ENCODE measurements at regions not wholly inside any gene's neighbourhood (a gene's known extent, or its start where the extent isn't known, plus 50 kb on each side); places are given as distances from the start of the nearest gene placed in this dataset.
A peak's percentile ranks its signal among the peaks of the same experiment; 100 is the strongest.

DNA sequence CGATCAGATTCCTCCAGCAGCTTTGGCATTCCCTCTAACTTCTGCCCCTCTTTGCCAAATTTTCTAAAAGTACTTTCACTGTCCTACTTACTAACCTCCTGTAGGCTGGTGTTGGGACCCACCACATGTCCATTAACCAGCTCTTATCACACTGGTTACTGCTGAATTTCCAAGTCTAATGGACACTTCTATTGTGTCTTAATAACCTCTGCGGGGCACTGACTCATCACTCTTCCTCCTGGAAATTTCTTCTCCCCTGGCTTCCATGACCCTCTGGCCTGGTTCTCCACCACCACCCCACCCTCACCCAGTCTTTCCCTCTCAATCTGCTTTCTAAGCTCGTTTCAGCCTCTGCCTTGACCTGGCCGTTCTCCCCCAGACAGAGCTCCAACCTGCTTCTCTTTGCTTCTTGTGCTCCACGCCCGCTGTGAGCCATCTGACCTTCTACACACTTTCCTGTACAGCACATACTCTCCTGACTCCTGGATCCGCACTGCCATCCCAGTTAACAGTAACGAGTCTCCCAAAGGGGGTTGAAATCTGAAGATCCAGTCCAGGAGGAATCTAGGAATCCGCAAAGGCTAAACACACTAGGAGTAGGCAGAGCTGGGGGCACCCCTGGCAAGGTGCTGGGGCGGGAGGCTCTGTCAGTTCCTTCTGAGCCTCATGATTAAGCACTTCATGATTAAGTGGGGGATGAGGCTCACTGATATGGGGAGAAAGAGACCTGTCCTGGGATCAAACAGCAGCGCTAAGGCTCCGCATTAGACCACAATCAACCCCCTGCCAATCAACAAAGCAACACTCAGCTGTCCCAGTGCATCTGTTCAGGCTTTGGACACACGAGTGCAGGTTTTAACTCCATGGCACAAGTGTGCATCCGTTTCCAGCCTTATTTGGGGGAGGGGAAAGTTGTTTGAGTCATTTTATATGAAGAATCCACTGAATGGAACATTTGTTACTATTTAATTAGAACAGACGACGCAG, 146.3 kb downstream of the LY86 start:
- 84% methylated on average over 16 of the region's 16 CpGs for WGBS
- Histone ChIP-seq H3K36me3 (ENCODE audit: control insufficient read depth in 4 of 4, insufficient read depth in 3 of 4, low read depth in 1 of 4, low read length in 3 of 4) (no peaks in the 10 kb centered on the region), H3K9me3 (ENCODE audit: control insufficient read depth in 4 of 4, low read length in 3 of 4) (no peaks in the 10 kb centered on the region), H3K27ac (ENCODE audit: low read depth in 1 of 2, low read length in 2 of 2) (no peak overlapping the region), H3K4me1 (ENCODE audit: control insufficient read depth in 4 of 4, insufficient read depth in 4 of 4, low read length in 3 of 4) (no peaks in the 10 kb centered on the region), H3K27me3 (ENCODE audit: control insufficient read depth in 4 of 4, insufficient read depth in 4 of 4, low read length in 3 of 4) (no peaks in the 10 kb centered on the region), H3K9ac (ENCODE audit: low read depth in 1 of 2, low read length in 2 of 2) (no peak overlapping the region), H3K4me3 (ENCODE audit: low read depth in 1 of 3, low read length in 3 of 3) (no peak overlapping the region)
- DNase-seq (ENCODE audit: low spot score) = no peak
- TF ChIP-seq FOXA2 (IDR thresholded peaks at IDR 0.05) (no peak), EGR1 (IDR thresholded peaks at IDR 0.05; ENCODE audit: low read depth in 2 of 2) (no peak), TAF1 (conservative IDR thresholded peaks at IDR 0.05) (no peak), GABPA (IDR thresholded peaks at IDR 0.05 in 1 of 2, conservative IDR thresholded peaks at IDR 0.05 in 1 of 2) (no peak), HNF4A (conservative IDR thresholded peaks at IDR 0.05) (no peak), FOXA1 (IDR thresholded peaks at IDR 0.05) (no peak), RXRA (IDR thresholded peaks at IDR 0.05) (no peak), JUND (IDR thresholded peaks at IDR 0.05) (no peak), NR2F2 (IDR thresholded peaks at IDR 0.05) (no peak)
- TF ChIP-seq, protein P1, sequence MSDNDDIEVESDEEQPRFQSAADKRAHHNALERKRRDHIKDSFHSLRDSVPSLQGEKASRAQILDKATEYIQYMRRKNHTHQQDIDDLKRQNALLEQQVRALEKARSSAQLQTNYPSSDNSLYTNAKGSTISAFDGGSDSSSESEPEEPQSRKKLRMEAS (IDR thresholded peaks at IDR 0.05) = no peak
- TF ChIP-seq, protein P2, sequence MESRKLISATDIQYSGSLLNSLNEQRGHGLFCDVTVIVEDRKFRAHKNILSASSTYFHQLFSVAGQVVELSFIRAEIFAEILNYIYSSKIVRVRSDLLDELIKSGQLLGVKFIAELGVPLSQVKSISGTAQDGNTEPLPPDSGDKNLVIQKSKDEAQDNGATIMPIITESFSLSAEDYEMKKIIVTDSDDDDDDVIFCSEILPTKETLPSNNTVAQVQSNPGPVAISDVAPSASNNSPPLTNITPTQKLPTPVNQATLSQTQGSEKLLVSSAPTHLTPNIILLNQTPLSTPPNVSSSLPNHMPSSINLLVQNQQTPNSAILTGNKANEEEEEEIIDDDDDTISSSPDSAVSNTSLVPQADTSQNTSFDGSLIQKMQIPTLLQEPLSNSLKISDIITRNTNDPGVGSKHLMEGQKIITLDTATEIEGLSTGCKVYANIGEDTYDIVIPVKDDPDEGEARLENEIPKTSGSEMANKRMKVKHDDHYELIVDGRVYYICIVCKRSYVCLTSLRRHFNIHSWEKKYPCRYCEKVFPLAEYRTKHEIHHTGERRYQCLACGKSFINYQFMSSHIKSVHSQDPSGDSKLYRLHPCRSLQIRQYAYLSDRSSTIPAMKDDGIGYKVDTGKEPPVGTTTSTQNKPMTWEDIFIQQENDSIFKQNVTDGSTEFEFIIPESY (IDR thresholded peaks at IDR 0.05) = no peak
- TF ChIP-seq, protein P3, sequence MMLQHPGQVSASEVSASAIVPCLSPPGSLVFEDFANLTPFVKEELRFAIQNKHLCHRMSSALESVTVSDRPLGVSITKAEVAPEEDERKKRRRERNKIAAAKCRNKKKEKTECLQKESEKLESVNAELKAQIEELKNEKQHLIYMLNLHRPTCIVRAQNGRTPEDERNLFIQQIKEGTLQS (IDR thresholded peaks at IDR 0.05) = no peak
- TF ChIP-seq, protein P4, sequence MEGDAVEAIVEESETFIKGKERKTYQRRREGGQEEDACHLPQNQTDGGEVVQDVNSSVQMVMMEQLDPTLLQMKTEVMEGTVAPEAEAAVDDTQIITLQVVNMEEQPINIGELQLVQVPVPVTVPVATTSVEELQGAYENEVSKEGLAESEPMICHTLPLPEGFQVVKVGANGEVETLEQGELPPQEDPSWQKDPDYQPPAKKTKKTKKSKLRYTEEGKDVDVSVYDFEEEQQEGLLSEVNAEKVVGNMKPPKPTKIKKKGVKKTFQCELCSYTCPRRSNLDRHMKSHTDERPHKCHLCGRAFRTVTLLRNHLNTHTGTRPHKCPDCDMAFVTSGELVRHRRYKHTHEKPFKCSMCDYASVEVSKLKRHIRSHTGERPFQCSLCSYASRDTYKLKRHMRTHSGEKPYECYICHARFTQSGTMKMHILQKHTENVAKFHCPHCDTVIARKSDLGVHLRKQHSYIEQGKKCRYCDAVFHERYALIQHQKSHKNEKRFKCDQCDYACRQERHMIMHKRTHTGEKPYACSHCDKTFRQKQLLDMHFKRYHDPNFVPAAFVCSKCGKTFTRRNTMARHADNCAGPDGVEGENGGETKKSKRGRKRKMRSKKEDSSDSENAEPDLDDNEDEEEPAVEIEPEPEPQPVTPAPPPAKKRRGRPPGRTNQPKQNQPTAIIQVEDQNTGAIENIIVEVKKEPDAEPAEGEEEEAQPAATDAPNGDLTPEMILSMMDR (IDR thresholded peaks at IDR 0.05; ENCODE audit: low read depth, low read length, missing input control) = no peak

DNA sequence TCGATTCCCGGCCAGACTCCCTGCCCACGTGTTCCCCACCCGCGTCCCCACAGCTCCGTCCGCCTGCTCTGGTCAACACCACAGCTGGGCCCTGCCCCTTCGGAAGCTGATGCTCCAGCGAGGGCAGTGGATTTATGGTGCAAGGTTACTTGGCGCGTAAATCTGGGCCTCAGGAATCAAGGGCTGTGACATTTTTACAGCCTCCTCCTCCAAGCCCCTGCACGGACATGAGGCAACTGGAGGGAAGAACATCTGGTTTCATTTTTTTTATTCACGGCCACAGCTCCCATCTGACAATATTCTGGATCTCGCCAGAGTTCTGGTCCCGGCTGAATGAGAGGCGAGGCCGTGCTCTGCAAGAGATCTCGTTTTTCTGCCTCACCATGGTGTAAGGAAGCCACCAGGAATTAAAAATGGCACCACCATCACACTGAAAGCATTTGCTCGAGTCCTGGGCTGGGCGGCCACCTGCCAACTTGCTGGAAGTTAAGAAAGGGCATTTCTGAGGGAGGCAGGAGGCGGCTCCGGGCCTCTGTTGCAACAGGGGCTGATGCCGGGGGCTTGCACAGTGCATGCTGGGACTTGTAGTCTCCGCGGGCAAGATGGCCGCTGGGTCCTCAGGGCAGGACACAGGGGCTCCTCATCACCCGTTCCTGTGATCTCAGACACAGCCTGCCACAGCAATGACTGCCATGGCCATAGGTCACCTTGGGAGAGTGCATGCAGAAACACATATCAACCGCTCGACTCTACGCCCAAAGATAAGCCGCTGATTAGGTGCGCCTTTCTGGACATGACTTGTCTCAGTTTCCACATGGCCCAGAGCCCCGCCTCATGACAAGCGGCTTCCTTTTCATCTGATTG, 148.5 kb downstream of the LY86 start:
- H3K4me1 ChIP-seq (ENCODE audit: control insufficient read depth in 4 of 4, insufficient read depth in 4 of 4, low read length in 3 of 4) = no peaks in the 10 kb centered on the region
- no peak for DNase-seq (ENCODE audit: low spot score)
- no peak overlapping the region for H3K27ac ChIP-seq (ENCODE audit: low read depth in 1 of 2, low read length in 2 of 2)
- H3K9ac ChIP-seq (ENCODE audit: low read depth in 1 of 2, low read length in 2 of 2) = no peak overlapping the region
- TF ChIP-seq GABPA (IDR thresholded peaks at IDR 0.05 in 1 of 2, conservative IDR thresholded peaks at IDR 0.05 in 1 of 2) = no peak
- peak; percentile 78 for TF ChIP-seq YY1 (IDR thresholded peaks at IDR 0.05)
- H3K9me3 ChIP-seq (ENCODE audit: control insufficient read depth in 4 of 4, low read length in 3 of 4) = no peaks in the 10 kb centered on the region
- H3K4me3 ChIP-seq (ENCODE audit: low read depth in 1 of 3, low read length in 3 of 3) = peak overlapping the region in 1 of 3 donors; percentile 18
- no peaks in the 10 kb centered on the region for H3K36me3 ChIP-seq (ENCODE audit: control insufficient read depth in 4 of 4, insufficient read depth in 3 of 4, low read depth in 1 of 4, low read length in 3 of 4)
- WGBS = 69% methylated on average over 34 of the region's 34 CpGs
- no peaks in the 10 kb centered on the region for H3K27me3 ChIP-seq (ENCODE audit: control insufficient read depth in 4 of 4, insufficient read depth in 4 of 4, low read length in 3 of 4)

Measured in liver (tissue), 8 donors.